Transverse colon (tissue), 3 donors: ENCODE measurements at regions not wholly inside any gene's neighbourhood (a gene's known extent, or its start where the extent isn't known, plus 50 kb on each side); places are given as distances from the start of the nearest gene placed in this dataset.
"Not testable (repeated sequence)": the region's sequence is repeated elsewhere in the genome, so short reads cannot be mapped to it uniquely, and the experiment has no call there.

Experiments used
- CTCF ChIP-seq, 5 experiments: fragments of 200-600 bp in 3 of 5; fragments of 450-650 bp in 2 of 5; sonication (generic) in 3 of 5; IDR thresholded peaks; 1 replicate in 2 of 5; 2 replicates in 3 of 5; pipeline ENCODE4 v1.5.1; 2016 to 2017; ENCODE audit warnings: antibody characterized with exemption in 5 of 5, inconsistent platforms in 3 of 5, mild to moderate bottlenecking in 2 of 5, moderate library complexity in 1 of 5
- EP300 ChIP-seq: sonication (generic); formaldehyde crosslinking; IDR thresholded peaks from one replicate; pipeline ENCODE4 v1.6.1; 2017; ENCODE audit warnings: antibody characterized with exemption, low read depth
- POLR2A ChIP-seq: fragments of 450-650 bp; IDR thresholded peaks from one replicate; pipeline ENCODE4 v1.6.1; 2016; ENCODE audit warnings: antibody characterized with exemption, mild to moderate bottlenecking, moderate library complexity

- TF ChIP-seq CTCF (IDR thresholded peaks at IDR 0.05); EP300; POLR2A: not testable (repeated sequence)
Observed at GRCh38 chr4:188405071-188405835, 266.0 kb downstream of the TRIML1 start.
